ENCODE measurements at regions not wholly inside any gene's neighbourhood (a gene's known extent, or its start where the extent isn't known, plus 50 kb on each side); places are given as distances from the start of the nearest gene placed in this dataset.

- intact Hi-C loops (cut with DNase I; ENCODE audit: low total_unique reads) = no loop called here
- Histone ChIP-seq H3K9me3 (no peaks in the 10 kb centered on the region), H3K4me1 (no peaks in the 10 kb centered on the region), H3K36me3 (no peaks in the 10 kb centered on the region), H3K27ac (no peak overlapping the region), H3K27me3 (no peaks in the 10 kb centered on the region), H3K4me3 (no peak overlapping the region)
- in situ Hi-C loops (cut with MboI; ENCODE audit: low sequenced_read_pairs in 4 of 4) = no loop called here
- TF ChIP-seq POLR2A (IDR thresholded peaks at IDR 0.05) (no peak), CTCF (IDR thresholded peaks at IDR 0.05 in 4 of 5, conservative IDR thresholded peaks at IDR 0.05 in 1 of 5) (no peak)
- ATAC-seq = no peak
- DNase-seq = no peak
These were observed 111.5 kb upstream of the RBFOX1 start for GRCh38 chr16:7221157-7221556.

- ATAC-seq (no peak), DNase-seq (no peak)
- TF ChIP-seq POLR2A (IDR thresholded peaks at IDR 0.05) (no peak), CTCF (IDR thresholded peaks at IDR 0.05 in 4 of 5, conservative IDR thresholded peaks at IDR 0.05 in 1 of 5) (no peak)
- Histone ChIP-seq H3K36me3 (no peaks in the 10 kb centered on the region), H3K9me3 (no peaks in the 10 kb centered on the region), H3K4me1 (no peaks in the 10 kb centered on the region), H3K27ac (no peak overlapping the region), H3K27me3 (no peaks in the 10 kb centered on the region), H3K4me3 (no peak overlapping the region)
- intact Hi-C loops (cut with DNase I; ENCODE audit: low total_unique reads) = no loop called here
- in situ Hi-C loops (cut with MboI; ENCODE audit: low sequenced_read_pairs in 4 of 4) = loop anchor here in 1 of 4 donors (10.0 kb wide), 1 partner anchor 54 kb away; no protein-coding TSS in a partner anchor
These were observed 113.7 kb upstream of the RBFOX1 start for GRCh38 chr16:7218936-7219335.

- ATAC-seq (no peak), DNase-seq (no peak)
- H3K4me3 ChIP-seq = no peak overlapping the region
- TF ChIP-seq POLR2A (IDR thresholded peaks at IDR 0.05) (no peak), CTCF (IDR thresholded peaks at IDR 0.05 in 4 of 5, conservative IDR thresholded peaks at IDR 0.05 in 1 of 5) (no peak)
- no peaks in the 10 kb centered on the region for H3K36me3 ChIP-seq
- in situ Hi-C loops (cut with MboI; ENCODE audit: low sequenced_read_pairs in 4 of 4) = loop anchor here in 1 of 4 donors (10.0 kb wide), 1 partner anchor 53 kb away; no protein-coding TSS in a partner anchor
- H3K4me1 ChIP-seq = no peaks in the 10 kb centered on the region
- intact Hi-C loops (cut with DNase I; ENCODE audit: low total_unique reads) = no loop called here
- H3K27ac ChIP-seq = no peak overlapping the region
- H3K27me3 ChIP-seq = no peaks in the 10 kb centered on the region
- H3K9me3 ChIP-seq = no peaks in the 10 kb centered on the region
These were observed 114.8 kb upstream of the RBFOX1 start for GRCh38 chr16:7217797-7218196.

- TF ChIP-seq CTCF (IDR thresholded peaks at IDR 0.05 in 4 of 5, conservative IDR thresholded peaks at IDR 0.05 in 1 of 5) (no peak), POLR2A (IDR thresholded peaks at IDR 0.05) (no peak)
- Histone ChIP-seq H3K4me1 (no peaks in the 10 kb centered on the region), H3K36me3 (no peaks in the 10 kb centered on the region), H3K27me3 (no peaks in the 10 kb centered on the region), H3K27ac (no peak overlapping the region), H3K9me3 (no peaks in the 10 kb centered on the region), H3K4me3 (no peak overlapping the region)
- ATAC-seq (no peak), DNase-seq (no peak)
- in situ Hi-C loops (cut with MboI; ENCODE audit: low sequenced_read_pairs in 4 of 4) (loop anchor here in 1 of 4 donors (10.0 kb wide), 1 partner anchor 52 kb away; no protein-coding TSS in a partner anchor), intact Hi-C loops (cut with DNase I; ENCODE audit: low total_unique reads) (no loop called here)
These were observed 115.9 kb upstream of the RBFOX1 start for GRCh38 chr16:7216719-7217118.

- no peak for ATAC-seq
- Histone ChIP-seq H3K9me3 (no peaks in the 10 kb centered on the region), H3K36me3 (no peaks in the 10 kb centered on the region), H3K4me1 (no peaks in the 10 kb centered on the region), H3K4me3 (no peak overlapping the region), H3K27me3 (no peaks in the 10 kb centered on the region), H3K27ac (no peak overlapping the region)
- DNase-seq = no peak
- TF ChIP-seq CTCF (IDR thresholded peaks at IDR 0.05 in 4 of 5, conservative IDR thresholded peaks at IDR 0.05 in 1 of 5) (no peak), POLR2A (IDR thresholded peaks at IDR 0.05) (no peak)
- intact Hi-C loops (cut with DNase I; ENCODE audit: low total_unique reads) (no loop called here), in situ Hi-C loops (cut with MboI; ENCODE audit: low sequenced_read_pairs in 4 of 4) (loop anchor here in 1 of 4 donors (10.0 kb wide), 1 partner anchor 47 kb away; no protein-coding TSS in a partner anchor)
These were observed 120.9 kb upstream of the RBFOX1 start for GRCh38 chr16:7211781-7212180.
